Adrenal gland (tissue), 9 donors: ENCODE measurements at regions not wholly inside any gene's neighbourhood (a gene's known extent, or its start where the extent isn't known, plus 50 kb on each side); places are given as distances from the start of the nearest gene placed in this dataset.
"Not testable (repeated sequence)": the region's sequence is repeated elsewhere in the genome, so short reads cannot be mapped to it uniquely, and the experiment has no call there.

Experiments
- DNase-seq, 7 donors: peaks; one replicate each; pipeline ENCODE4 v3.0.0-alpha.2; 2019 to 2020
- H3K27ac ChIP-seq, 5 donors: fragments of 200-600 bp; sonication (generic) in 4 of 5; 1 replicate in 3 of 5; 2 replicates in 2 of 5; pipeline versions ENCODE4 v1.5.1 to v1.8.0; 2016 to 2020; ENCODE audit warnings: mild to moderate bottlenecking in 1 of 5
- H3K27me3 ChIP-seq: fragments of 200-600 bp; 2 replicates; pipeline ENCODE4 v1.8.0; 2021
- H3K36me3 ChIP-seq, 2 donors: fragments of 200-600 bp; replicated peaks in 1 of 2; 1 replicate in 1 of 2; 2 replicates in 1 of 2; pipeline versions ENCODE4 v1.5.1 to v1.8.0; 2018 to 2022
- H3K4me1 ChIP-seq, 2 donors: fragments of 200-600 bp; replicated peaks in 1 of 2; 1 replicate in 1 of 2; 2 replicates in 1 of 2; pipeline versions ENCODE4 v1.5.1 to v1.8.0; 2018 to 2021
- H3K4me3 ChIP-seq, 4 donors: fragments of 200-600 bp; sonication (generic) in 3 of 4; one replicate each; pipeline ENCODE4 v1.5.1; 2016 to 2018
- H3K9me3 ChIP-seq, 3 donors: fragments of 200-600 bp; sonication (generic) in 1 of 3; replicated peaks in 1 of 3; 1 replicate in 2 of 3; 2 replicates in 1 of 3; pipeline versions ENCODE4 v1.5.1 to v1.8.0; 2016 to 2021
- WGBS, 4 donors: extraction: QIAGEN DNeasy Blood & Tissue Kit in 2 of 4; methylation state at CpG; one replicate each; pipeline versions ENCODE4 v1.1.5 to v1.1.7; 2013 to 2017; 5-methylcytosine and 5-hydroxymethylcytosine counted together
- intact Hi-C, 2 donors: fragments of 100-400 bp; cut with DNase I; formaldehyde crosslinking; loops; one replicate each; pipeline versions ENCODE4 v1.14.1 to v1.15.0; 2022 to 2023
- donor health status: healthy with polysubstance abuse.
- donor health status: Bipolar disorder and iron deficiency.
- donor health status: DM: yes; HTN: yes; CAD: no.
- donor health status: DM: no; HTN: no; CAD: no.
- donor health status: DM: no; HTN: no; CAD: no.

DNA sequence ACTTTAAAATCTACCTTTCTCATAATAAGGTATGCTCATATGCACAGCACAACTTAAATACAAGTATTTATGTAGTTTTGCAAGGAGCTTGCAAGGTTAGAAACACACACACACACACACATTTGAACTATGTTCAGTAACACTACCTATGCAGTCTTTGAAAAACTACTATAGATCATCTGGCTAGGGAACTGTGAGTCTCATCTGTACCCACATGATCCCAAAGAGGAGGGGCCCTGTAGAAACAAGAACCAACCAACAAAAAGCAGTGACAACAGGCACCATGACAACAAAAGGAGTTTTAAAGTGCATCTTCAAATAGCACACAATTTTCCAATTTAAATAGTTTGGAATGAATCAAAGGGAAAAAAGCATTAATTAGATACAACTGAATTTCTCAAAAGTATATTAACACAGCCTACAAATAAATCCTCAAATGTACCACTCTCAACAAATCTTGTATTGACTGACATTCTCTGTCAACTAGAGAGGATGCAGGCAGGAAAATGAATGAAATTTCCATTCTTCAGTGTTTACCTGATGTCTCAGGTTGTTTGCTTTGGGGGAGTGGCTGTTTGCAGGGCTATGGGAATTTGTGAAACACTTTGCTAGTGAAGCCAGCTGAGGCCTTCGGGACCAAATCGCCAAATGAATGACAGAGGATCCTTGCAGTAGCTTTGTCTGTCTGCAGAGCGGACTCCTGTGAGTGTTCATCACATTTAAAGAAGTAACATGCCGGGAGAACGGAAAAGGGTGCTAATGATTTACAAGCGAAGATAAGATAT is 297.6 kb downstream of the BCL2L11 start:
- H3K27ac ChIP-seq, H3K27me3 ChIP-seq, H3K4me3 ChIP-seq, H3K4me1 ChIP-seq, intact Hi-C loops, H3K9me3 ChIP-seq, DNase-seq, H3K36me3 ChIP-seq: not testable (repeated sequence)
- 40 to 57% methylated on average over 2 to 3 of the region's 6 CpGs; no CpG with 5 or more reads in 2 of the 4 donors for WGBS, 4 donors

DNA sequence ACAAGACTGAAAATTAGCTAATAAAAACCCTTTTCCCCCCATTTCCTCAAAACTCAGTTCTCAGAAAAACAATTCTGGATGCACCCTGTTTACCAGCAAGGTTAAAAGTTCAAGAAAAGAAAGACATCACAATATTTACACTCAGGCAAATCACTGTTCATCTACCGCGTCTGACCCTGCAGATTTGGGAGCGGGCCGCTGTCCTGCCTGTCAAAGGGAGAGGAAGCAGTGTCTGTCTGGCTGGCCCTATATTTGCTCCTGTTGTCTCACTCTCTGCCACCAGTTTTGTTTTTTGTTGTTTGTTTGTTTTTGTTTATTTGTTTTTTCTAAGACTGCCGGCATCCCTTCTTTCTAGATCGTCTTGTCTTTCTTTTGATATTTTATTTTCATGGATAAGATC is 299.4 kb downstream of the BCL2L11 start:
- H3K4me1 ChIP-seq, H3K9me3 ChIP-seq, DNase-seq, H3K36me3 ChIP-seq, H3K4me3 ChIP-seq, H3K27me3 ChIP-seq, intact Hi-C loops, H3K27ac ChIP-seq: not testable (repeated sequence)
- WGBS, 4 donors = 91 to 96% (median 93%) methylated on average over 4 to 6 of the region's 6 CpGs

GRCh38 chr2:111420835-111421234 is 300.1 kb downstream of the BCL2L11 start:
- H3K9me3 ChIP-seq, H3K27me3 ChIP-seq, H3K36me3 ChIP-seq, DNase-seq, H3K4me3 ChIP-seq, intact Hi-C loops, H3K4me1 ChIP-seq, H3K27ac ChIP-seq: not testable (repeated sequence)
- WGBS, 4 donors = 89 to 100% (median 92%) methylated on average over 2 to 3 of the region's 3 CpGs

GRCh38 chr2:111421949-111422348 is 301.2 kb downstream of the BCL2L11 start:
- H3K27ac ChIP-seq, H3K27me3 ChIP-seq, H3K4me3 ChIP-seq, H3K36me3 ChIP-seq, DNase-seq, H3K9me3 ChIP-seq, H3K4me1 ChIP-seq, intact Hi-C loops: not testable (repeated sequence)
- WGBS, 4 donors = 91 to 100% (median 97%) methylated on average over 2 to 6 of the region's 6 CpGs

DNA sequence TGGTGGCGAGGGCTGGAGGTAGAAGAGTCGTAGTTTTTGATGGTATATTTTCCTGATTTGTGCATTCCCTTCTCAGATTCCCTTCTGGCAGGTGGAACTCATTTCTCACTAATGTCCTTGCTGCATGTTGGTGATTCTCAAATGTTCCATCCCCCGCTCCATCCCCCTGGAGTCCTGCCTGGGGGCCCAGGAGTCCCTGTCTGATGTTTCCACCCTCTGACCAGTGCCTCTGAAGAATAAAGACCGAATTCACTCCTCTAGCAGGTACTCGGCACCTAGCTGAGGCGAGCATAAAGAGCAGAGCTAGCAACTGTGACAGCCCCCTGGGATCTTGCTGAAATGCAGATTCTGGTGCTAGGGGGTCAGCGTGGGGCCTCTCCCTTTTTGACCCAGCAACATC is 301.8 kb downstream of the BCL2L11 start:
- H3K4me1 ChIP-seq, H3K36me3 ChIP-seq, H3K9me3 ChIP-seq, H3K27ac ChIP-seq, H3K27me3 ChIP-seq, DNase-seq, intact Hi-C loops, H3K4me3 ChIP-seq: not testable (repeated sequence)
- WGBS, 4 donors = 88 to 96% (median 95%) methylated on average over 7 of the region's 7 CpGs

- H3K9me3 ChIP-seq, H3K36me3 ChIP-seq, H3K27me3 ChIP-seq, intact Hi-C loops, H3K4me1 ChIP-seq, H3K27ac ChIP-seq, H3K4me3 ChIP-seq, DNase-seq: not testable (repeated sequence)
- 88 to 97% (median 97%) methylated on average over 5 to 7 of the region's 7 CpGs for WGBS, 4 donors
Observed at GRCh38 chr2:111423184-111423583, 302.5 kb downstream of the BCL2L11 start.

- intact Hi-C loops, H3K27me3 ChIP-seq, H3K36me3 ChIP-seq, H3K4me1 ChIP-seq, H3K9me3 ChIP-seq, H3K27ac ChIP-seq, DNase-seq, H3K4me3 ChIP-seq: not testable (repeated sequence)
- WGBS, 4 donors = 70 to 93% (median 92%) methylated on average over 2 to 3 of the region's 6 CpGs; no CpG with 5 or more reads in 1 of the 4 donors
Observed at GRCh38 chr2:111424176-111424575, 303.5 kb downstream of the BCL2L11 start.

DNA sequence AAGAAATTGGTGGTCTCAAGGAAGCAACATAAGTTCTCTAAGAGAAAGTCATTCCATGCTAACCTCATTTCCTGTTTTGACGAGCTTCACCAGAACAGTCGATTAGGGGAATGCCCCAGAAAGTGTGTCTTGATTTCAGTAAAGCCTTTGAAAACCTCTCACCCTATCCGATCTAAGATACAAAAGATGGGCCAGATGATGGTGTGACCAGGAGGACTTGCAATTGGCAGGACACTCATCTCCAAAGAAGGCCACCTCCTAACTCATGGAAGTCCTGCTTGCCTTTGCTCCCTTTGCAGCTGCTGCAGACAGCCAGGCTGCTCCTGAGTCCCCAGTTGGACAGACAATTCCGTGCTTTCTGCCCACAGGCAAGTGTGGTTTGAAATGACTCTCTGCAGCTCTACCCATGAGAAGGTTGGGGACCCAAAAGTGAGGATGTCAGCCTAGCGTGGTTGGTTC is 304.2 kb downstream of the BCL2L11 start:
- H3K9me3 ChIP-seq, H3K4me3 ChIP-seq, H3K4me1 ChIP-seq, intact Hi-C loops, H3K27ac ChIP-seq, DNase-seq, H3K27me3 ChIP-seq, H3K36me3 ChIP-seq: not testable (repeated sequence)
- 83 to 90% (median 86%) methylated on average over 3 to 4 of the region's 5 CpGs; no CpG with 5 or more reads in 1 of the 4 donors for WGBS, 4 donors

GRCh38 chr2:111425789-111426201 is 305.1 kb downstream of the BCL2L11 start:
- H3K27ac ChIP-seq, H3K4me1 ChIP-seq, DNase-seq, intact Hi-C loops, H3K9me3 ChIP-seq, H3K36me3 ChIP-seq, H3K27me3 ChIP-seq, H3K4me3 ChIP-seq: not testable (repeated sequence)
- WGBS, 4 donors = 92 to 98% (median 94%) methylated on average over 4 of the region's 4 CpGs

DNA sequence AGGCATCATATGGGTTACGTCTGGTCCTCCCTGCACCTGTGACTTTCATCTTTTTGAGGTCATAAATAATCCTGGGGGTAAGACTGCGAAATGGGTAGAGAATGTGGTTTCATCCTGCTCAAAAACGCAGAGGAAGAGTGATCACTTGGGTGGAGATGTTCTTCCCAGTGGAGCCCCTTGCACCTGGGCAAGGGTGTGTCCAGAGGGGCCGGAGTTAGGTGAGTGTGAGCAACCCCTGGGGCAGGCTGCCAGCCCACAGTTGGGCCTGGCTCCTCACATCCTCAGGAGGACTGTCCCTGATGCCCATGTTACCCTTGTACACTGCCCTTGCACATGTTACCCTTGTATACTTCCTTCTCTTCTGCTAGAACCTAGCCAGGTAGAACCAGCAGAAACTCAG is 306.6 kb downstream of the BCL2L11 start:
- 82 to 100% (median 96%) methylated on average over 4 of the region's 4 CpGs for WGBS, 4 donors
- intact Hi-C loops, H3K9me3 ChIP-seq: not testable (repeated sequence)

GRCh38 chr2:111428915-111429314 is 308.2 kb downstream of the BCL2L11 start:
- H3K4me3 ChIP-seq, H3K9me3 ChIP-seq: not testable (repeated sequence)

More for the DNA sequence above, 306.6 kb downstream of the BCL2L11 start:
- H3K4me1 ChIP-seq, DNase-seq, H3K4me3 ChIP-seq, H3K27ac ChIP-seq, H3K27me3 ChIP-seq, H3K36me3 ChIP-seq: not testable (repeated sequence)

More at GRCh38 chr2:111428915-111429314, 308.2 kb downstream of the BCL2L11 start:
- intact Hi-C loops, H3K27ac ChIP-seq, H3K4me1 ChIP-seq, DNase-seq, H3K36me3 ChIP-seq, H3K27me3 ChIP-seq: not testable (repeated sequence)
- 80 to 93% (median 84%) methylated on average over 3 to 6 of the region's 6 CpGs for WGBS, 4 donors
